Endothelial cell of umbilical vein (primary cell): ENCODE measurements at regions not wholly inside any gene's neighbourhood (a gene's known extent, or its start where the extent isn't known, plus 50 kb on each side); places are given as distances from the start of the nearest gene placed in this dataset.

Experiments
- BruUV-seq: library from RNA; stranded (reverse); fragments of 400-500 nt; replicated peaks from 2 replicates; lab custom pipeline; 2021; lab: Mats Ljungman, UMichigan
- CTCF ChIA-PET: fragments of 300-600, 350-600 bp; sonication (Branson Sonifier 250); formaldehyde crosslinking; loops from one replicate; lab custom pipeline; 2021; ENCODE audit warnings: antibody characterized with exemption, inconsistent platforms; lab: Charles Lee
- POLR2A ChIA-PET: fragments of 300-600, 350-600 bp; sonication (Branson Sonifier 250); formaldehyde crosslinking; loops from one replicate; lab custom pipeline; 2021; ENCODE audit warnings: antibody characterized with exemption, inconsistent platforms; lab: Charles Lee
- DNase-seq: peaks from one replicate; pipeline ENCODE4 v3.0.0-alpha.2; 2011; ENCODE audit warnings: low read depth, low spot score
- FAIRE-seq: peaks from 2 replicates; lab custom pipeline; 2011; peaks lifted over from hg19 to GRCh38; lab: Jason Lieb, UNC
- H2AFZ ChIP-seq: 2 replicates; pipeline ENCODE4 v1.6.0; 2012; ENCODE audit warnings: low read depth, low read length, control low read depth, inconsistent platforms
- H3K27ac ChIP-seq: 2 replicates; pipeline ENCODE4 v1.5.1; 2011; ENCODE audit warnings: low read depth, mild to moderate bottlenecking, control low read depth, low read length, moderate library complexity; ENCODE audit not compliant: insufficient read depth
- H3K27me3 ChIP-seq, 2 experiments: 2 replicates each; pipeline versions ENCODE4 v1.6.0 to v1.6.1; 2011; ENCODE audit warnings: low read length in 2 of 2, mixed read lengths in 1 of 2; ENCODE audit not compliant: control insufficient read depth in 2 of 2, insufficient read depth in 2 of 2
- H3K36me3 ChIP-seq, 2 experiments: 2 replicates in 1 of 2; 3 replicates in 1 of 2; pipeline ENCODE4 v1.5.1; 2011; ENCODE audit warnings: low read length in 2 of 2, mild to moderate bottlenecking in 1 of 2, moderate library complexity in 1 of 2; ENCODE audit not compliant: control insufficient read depth in 2 of 2, insufficient read depth in 2 of 2; ENCODE audit errors: extremely low read depth in 1 of 2
- H3K4me1 ChIP-seq: 3 replicates; pipeline ENCODE4 v1.5.1; 2011; ENCODE audit warnings: mild to moderate bottlenecking, low read length; ENCODE audit not compliant: control insufficient read depth, insufficient read depth; ENCODE audit errors: extremely low read depth
- H3K4me2 ChIP-seq: 2 replicates; pipeline ENCODE4 v1.6.1; 2011; ENCODE audit warnings: low read length, control low read depth, mixed read lengths; ENCODE audit not compliant: insufficient read depth
- H3K4me3 ChIP-seq, 3 experiments: fragments of 200-600 bp in 1 of 3; sonication (generic), shearing (Covaris generic) in 1 of 3; replicated peaks in 1 of 3; 2 replicates each; pipeline ENCODE4 v1.5.1; 2011 to 2016; ENCODE audit warnings: control low read depth in 3 of 3, low read length in 3 of 3, mild to moderate bottlenecking in 2 of 3, inconsistent platforms in 1 of 3, low read depth in 1 of 3, moderate library complexity in 1 of 3; ENCODE audit not compliant: insufficient read depth in 1 of 3
- H3K79me2 ChIP-seq: 2 replicates; pipeline ENCODE4 v1.6.0; 2012; ENCODE audit warnings: low read length, inconsistent platforms; ENCODE audit not compliant: control insufficient read depth, insufficient read depth
- H3K9ac ChIP-seq: replicated peaks from 2 replicates; pipeline ENCODE3; 2011; ENCODE audit warnings: low read length, control low read depth; ENCODE audit not compliant: insufficient read depth; ENCODE audit errors: extremely low read depth
- H3K9me1 ChIP-seq: replicated peaks from 3 replicates; pipeline ENCODE4 v1.6.0; 2011; ENCODE audit warnings: mild to moderate bottlenecking, low read length; ENCODE audit not compliant: control insufficient read depth, insufficient read depth; ENCODE audit errors: extremely low read depth
- H3K9me3 ChIP-seq: replicated peaks from 2 replicates; pipeline ENCODE4 v1.5.1; 2012; ENCODE audit warnings: low read length, inconsistent platforms; ENCODE audit not compliant: control insufficient read depth, insufficient read depth
- H4K20me1 ChIP-seq: replicated peaks from 2 replicates; pipeline ENCODE3; 2011; ENCODE audit warnings: mild to moderate bottlenecking, low read length; ENCODE audit not compliant: control insufficient read depth, insufficient read depth; ENCODE audit errors: extremely low read depth
- EZH2 ChIP-seq: IDR thresholded peaks from 2 replicates; pipeline ENCODE4 v1.6.1; 2012; ENCODE audit warnings: borderline replicate concordance, low read depth, mild to moderate bottlenecking, moderate library complexity, low read length, inconsistent platforms; ENCODE audit not compliant: severe bottlenecking
- FOS ChIP-seq: IDR thresholded peaks from 2 replicates; pipeline ENCODE4 v1.6.1; 2011; ENCODE audit warnings: mild to moderate bottlenecking, low read length, moderate library complexity, borderline replicate concordance; ENCODE audit not compliant: insufficient read depth
- GATA2 ChIP-seq: IDR thresholded peaks from 2 replicates; pipeline ENCODE4 v1.7.0; 2011; ENCODE audit warnings: low read depth, mild to moderate bottlenecking, moderate library complexity, mixed read lengths, low read length; ENCODE audit not compliant: insufficient read length, insufficient read depth
- POLR2AphosphoS5 ChIP-seq: IDR thresholded peaks from 2 replicates; pipeline ENCODE4 v1.6.1; 2012; ENCODE audit warnings: low read depth, mild to moderate bottlenecking, control low read depth, low read length, moderate library complexity; ENCODE audit not compliant: insufficient read depth
- dilution Hi-C: fragments of 300-500 bp; cut with MboI; formaldehyde crosslinking; loops from one replicate; pipeline ENCODE4 v1.15.0; 2019; ENCODE audit warnings: low sequenced_read_pairs; ENCODE audit not compliant: extremely low pct_ligation_motif_present
- intact Hi-C: fragments of 100-400 bp; cut with micrococcal nuclease; formaldehyde crosslinking; loops from one replicate; pipeline ENCODE4 v1.10.0; 2022
- TF ChIP-seq, protein P1 (sequence below), 2 donors: IDR thresholded peaks; 1 replicate in 1 of 2; 2 replicates in 1 of 2; pipeline ENCODE4 v1.5.1; 2011; ENCODE audit warnings: low read length in 2 of 2, mild to moderate bottlenecking in 2 of 2, moderate library complexity in 2 of 2, control low read depth in 1 of 2, inconsistent platforms in 1 of 2, low read depth in 1 of 2; ENCODE audit not compliant: insufficient read depth in 1 of 2; ENCODE audit errors: extremely low read depth in 1 of 2
- TF ChIP-seq, protein P2 (sequence below): IDR thresholded peaks from 2 replicates; pipeline ENCODE4 v1.6.1; 2011; ENCODE audit not compliant: insufficient read depth, insufficient read length

DNA sequence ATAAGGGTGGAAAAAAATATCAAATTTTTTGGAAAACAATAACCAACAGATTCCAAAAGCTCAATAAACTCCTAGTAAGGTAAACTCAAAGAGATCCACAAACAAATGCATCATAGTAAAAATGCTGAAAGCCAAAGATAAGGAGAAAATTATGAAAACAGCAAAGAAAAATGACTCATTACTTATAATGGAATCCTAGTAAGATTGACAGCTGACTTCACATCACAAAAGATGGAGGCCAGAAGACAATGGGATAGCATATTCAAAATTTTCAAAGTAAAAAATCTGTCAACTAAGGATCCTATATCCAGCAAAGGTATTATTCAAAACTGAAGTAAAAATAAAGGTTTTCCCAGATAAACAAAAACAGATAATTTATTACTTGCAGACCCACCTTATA, 183.4 kb upstream of the VIPR2 start:
- Histone ChIP-seq H3K9ac (no peak overlapping the region), H2AFZ (no peak overlapping the region), H3K79me2 (no peaks in the 10 kb centered on the region), H3K36me3 (no peaks in the 10 kb centered on the region), H3K27me3 (no peaks in the 10 kb centered on the region), H3K4me1 (no peaks in the 10 kb centered on the region), H3K9me1 (no peaks in the 10 kb centered on the region), H3K4me3 (no peak overlapping the region), H3K4me2 (no peak overlapping the region), H3K9me3 (no peaks in the 10 kb centered on the region), H4K20me1 (no peaks in the 10 kb centered on the region), H3K27ac (no peak overlapping the region)
- no peak for DNase-seq
- ChIA-PET POLR2A (no interaction called here), CTCF (no interaction called here)
- FAIRE-seq = no peak
- TF ChIP-seq, protein P1, sequence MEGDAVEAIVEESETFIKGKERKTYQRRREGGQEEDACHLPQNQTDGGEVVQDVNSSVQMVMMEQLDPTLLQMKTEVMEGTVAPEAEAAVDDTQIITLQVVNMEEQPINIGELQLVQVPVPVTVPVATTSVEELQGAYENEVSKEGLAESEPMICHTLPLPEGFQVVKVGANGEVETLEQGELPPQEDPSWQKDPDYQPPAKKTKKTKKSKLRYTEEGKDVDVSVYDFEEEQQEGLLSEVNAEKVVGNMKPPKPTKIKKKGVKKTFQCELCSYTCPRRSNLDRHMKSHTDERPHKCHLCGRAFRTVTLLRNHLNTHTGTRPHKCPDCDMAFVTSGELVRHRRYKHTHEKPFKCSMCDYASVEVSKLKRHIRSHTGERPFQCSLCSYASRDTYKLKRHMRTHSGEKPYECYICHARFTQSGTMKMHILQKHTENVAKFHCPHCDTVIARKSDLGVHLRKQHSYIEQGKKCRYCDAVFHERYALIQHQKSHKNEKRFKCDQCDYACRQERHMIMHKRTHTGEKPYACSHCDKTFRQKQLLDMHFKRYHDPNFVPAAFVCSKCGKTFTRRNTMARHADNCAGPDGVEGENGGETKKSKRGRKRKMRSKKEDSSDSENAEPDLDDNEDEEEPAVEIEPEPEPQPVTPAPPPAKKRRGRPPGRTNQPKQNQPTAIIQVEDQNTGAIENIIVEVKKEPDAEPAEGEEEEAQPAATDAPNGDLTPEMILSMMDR (IDR thresholded peaks at IDR 0.05; ENCODE audit: extremely low read depth in 1 of 2, insufficient read depth in 1 of 2, low read depth in 1 of 2, low read length in 2 of 2) = no peak
- TF ChIP-seq FOS = no peak
- TF ChIP-seq GATA2 = no peak
- TF ChIP-seq POLR2AphosphoS5 = no peak
- no peak for TF ChIP-seq EZH2
- TF ChIP-seq, protein P2, sequence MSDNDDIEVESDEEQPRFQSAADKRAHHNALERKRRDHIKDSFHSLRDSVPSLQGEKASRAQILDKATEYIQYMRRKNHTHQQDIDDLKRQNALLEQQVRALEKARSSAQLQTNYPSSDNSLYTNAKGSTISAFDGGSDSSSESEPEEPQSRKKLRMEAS = no peak
- dilution Hi-C loops = no loop called here
- intact Hi-C loops = no loop called here
- no TSS peak for BruUV-seq
